RWPE1 (cell line): ENCODE measurements at regions not wholly inside any gene's neighbourhood (a gene's known extent, or its start where the extent isn't known, plus 50 kb on each side); places are given as distances from the start of the nearest gene placed in this dataset.

Experiments
- CTCF ChIA-PET: fragments of 350-600 bp; sonication (Branson Sonifier 250); formaldehyde crosslinking; extraction: SDS; loops from one replicate; lab custom pipeline; 2021; lab: Yijun Ruan, JAX
- POLR2A ChIA-PET: fragments of 400-600 bp; formaldehyde crosslinking; extraction: SDS; loops from one replicate; lab custom pipeline; 2020; ENCODE audit warnings: antibody characterized with exemption; ENCODE audit not compliant: low non-redundant PET; lab: Yijun Ruan, JAX
- DNase-seq: peaks from one replicate; pipeline ENCODE4 v3.0.0; 2012; ENCODE audit warnings: low spot score
- H3K27ac ChIP-seq: fragments of 450-650 bp; 2 replicates; pipeline ENCODE4 v1.5.1; 2017
- TF ChIP-seq, protein P1 (sequence below): fragments of 450-650 bp; conservative IDR thresholded peaks from 2 replicates; pipeline ENCODE4 v1.5.1; 2017; ENCODE audit warnings: low read depth, mild to moderate bottlenecking

GRCh38 chr5:73363911-73364730 is 84.5 kb downstream of the FOXD1 start:
- ChIA-PET CTCF (interaction anchor here (0.7 to 2.2 kb wide), 3 partner anchors 135 to 148 kb away, joined by 3 to 11 read pairs (median 4); no protein-coding TSS in a partner anchor), POLR2A (interaction anchor here (1.6 kb wide), 1 partner anchor 84 kb away, joined by 4 read pairs; the partner anchor contains the start of gene FOXD1)
- no peak overlapping the region for H3K27ac ChIP-seq
- no peak for DNase-seq
- TF ChIP-seq, protein P1, sequence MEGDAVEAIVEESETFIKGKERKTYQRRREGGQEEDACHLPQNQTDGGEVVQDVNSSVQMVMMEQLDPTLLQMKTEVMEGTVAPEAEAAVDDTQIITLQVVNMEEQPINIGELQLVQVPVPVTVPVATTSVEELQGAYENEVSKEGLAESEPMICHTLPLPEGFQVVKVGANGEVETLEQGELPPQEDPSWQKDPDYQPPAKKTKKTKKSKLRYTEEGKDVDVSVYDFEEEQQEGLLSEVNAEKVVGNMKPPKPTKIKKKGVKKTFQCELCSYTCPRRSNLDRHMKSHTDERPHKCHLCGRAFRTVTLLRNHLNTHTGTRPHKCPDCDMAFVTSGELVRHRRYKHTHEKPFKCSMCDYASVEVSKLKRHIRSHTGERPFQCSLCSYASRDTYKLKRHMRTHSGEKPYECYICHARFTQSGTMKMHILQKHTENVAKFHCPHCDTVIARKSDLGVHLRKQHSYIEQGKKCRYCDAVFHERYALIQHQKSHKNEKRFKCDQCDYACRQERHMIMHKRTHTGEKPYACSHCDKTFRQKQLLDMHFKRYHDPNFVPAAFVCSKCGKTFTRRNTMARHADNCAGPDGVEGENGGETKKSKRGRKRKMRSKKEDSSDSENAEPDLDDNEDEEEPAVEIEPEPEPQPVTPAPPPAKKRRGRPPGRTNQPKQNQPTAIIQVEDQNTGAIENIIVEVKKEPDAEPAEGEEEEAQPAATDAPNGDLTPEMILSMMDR = no peak

DNA sequence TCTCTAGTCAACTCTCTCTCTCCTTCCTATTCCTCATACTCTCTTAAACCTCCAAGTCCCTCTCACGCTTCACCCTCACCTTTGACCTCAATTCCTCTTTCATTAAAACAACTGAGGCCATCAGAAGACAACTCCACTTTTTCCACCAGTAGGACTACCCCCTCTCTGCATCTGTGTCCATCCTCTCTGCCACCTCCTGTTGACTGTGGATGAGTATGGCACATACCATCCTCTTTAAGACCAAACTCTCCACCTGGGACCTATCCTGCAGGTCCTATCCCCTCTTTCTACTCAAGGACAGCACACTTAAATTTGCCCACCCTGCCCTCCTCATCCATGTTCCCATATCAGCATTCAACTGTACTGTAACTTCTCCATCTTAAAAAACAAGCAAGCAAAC is 89.2 kb downstream of the FOXD1 start:
- TF ChIP-seq, protein P1 = no peak
- H3K27ac ChIP-seq = no peak overlapping the region
- no peak for DNase-seq
- ChIA-PET CTCF (no interaction called here), POLR2A (no interaction called here)

DNA sequence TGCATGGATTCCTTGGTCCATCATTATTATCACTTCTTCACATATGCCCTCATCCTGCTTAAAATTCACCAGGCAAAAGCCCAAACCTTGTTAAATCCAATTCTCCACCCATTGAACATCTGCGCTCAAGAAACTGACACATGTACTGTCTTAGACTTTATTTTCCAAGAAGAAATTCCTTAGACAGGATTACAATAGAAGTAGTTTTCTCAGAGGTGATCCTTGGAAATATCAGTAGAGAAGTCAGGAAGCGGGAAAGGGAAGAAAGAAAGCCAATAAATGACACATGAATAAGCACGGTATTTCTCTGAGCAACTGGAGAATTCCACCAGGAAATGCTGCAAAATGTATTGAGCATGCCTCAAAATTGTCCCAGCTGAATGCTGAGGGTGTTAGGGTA is 90.2 kb downstream of the FOXD1 start:
- ChIA-PET POLR2A (no interaction called here), CTCF (interaction anchor here (0.7 kb wide), 1 partner anchor 9 kb away, joined by 3 read pairs; no protein-coding TSS in a partner anchor)
- TF ChIP-seq, protein P1 = no peak
- no peak for DNase-seq
- H3K27ac ChIP-seq = no peak overlapping the region

- ChIA-PET CTCF (no interaction called here), POLR2A (no interaction called here)
- TF ChIP-seq, protein P1 = no peak
- no peak for DNase-seq
- no peak overlapping the region for H3K27ac ChIP-seq
These were observed 91.0 kb downstream of the FOXD1 start for GRCh38 chr5:73357576-73357975.

DNA sequence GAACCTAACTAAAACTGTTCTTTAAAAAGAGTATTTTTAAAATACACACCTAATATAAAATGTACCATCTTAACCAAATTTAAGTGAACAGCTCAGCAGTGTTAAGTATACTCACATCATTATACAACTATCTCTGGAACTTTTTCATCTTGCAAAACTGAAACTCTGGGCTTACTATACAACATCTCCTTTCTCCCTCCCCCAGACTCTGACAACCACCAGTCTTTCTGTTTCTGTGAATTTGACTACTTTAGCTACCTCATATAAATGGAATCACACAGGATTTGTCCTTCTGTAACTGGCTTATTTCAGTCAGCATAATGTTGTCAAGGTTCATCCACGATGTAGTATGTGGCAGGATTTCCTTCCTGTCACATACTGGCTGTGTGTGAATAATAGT is 93.5 kb downstream of the FOXD1 start:
- POLR2A ChIA-PET = no interaction called here
- TF ChIP-seq, protein P1 = no peak
- CTCF ChIA-PET = interaction anchor here (0.6 kb wide), 1 partner anchor 139 kb away, joined by 4 read pairs; no protein-coding TSS in a partner anchor
- no peak overlapping the region for H3K27ac ChIP-seq
- no peak for DNase-seq

GRCh38 chr5:73354406-73354805 is 94.2 kb downstream of the FOXD1 start:
- POLR2A ChIA-PET = no interaction called here
- H3K27ac ChIP-seq = no peak overlapping the region
- TF ChIP-seq, protein P1 = no peak
- no peak for DNase-seq
- CTCF ChIA-PET = interaction anchor here (0.6 to 1.1 kb wide), 5 partner anchors 11 to 138 kb away, joined by 3 to 7 read pairs (median 4); no protein-coding TSS in a partner anchor
